ENCODE measurements at regions not wholly inside any gene's neighbourhood (a gene's known extent, or its start where the extent isn't known, plus 50 kb on each side); places are given as distances from the start of the nearest gene placed in this dataset.

- no peak for TF ChIP-seq CTCF (conservative IDR thresholded peaks at IDR 0.05; ENCODE audit: low read depth, low read length)
- TF ChIP-seq EZH2 (IDR thresholded peaks at IDR 0.05; ENCODE audit: borderline replicate concordance, low read depth, low read length, poor library complexity, severe bottlenecking): no peak
These were observed 443.9 kb upstream of the CCL2 start for GRCh38 chr17:33811004-33811760.
